HCT116 (cell line): ENCODE measurements at regions not wholly inside any gene's neighbourhood (a gene's known extent, or its start where the extent isn't known, plus 50 kb on each side); places are given as distances from the start of the nearest gene placed in this dataset.

Experiments
- ATAC-seq: fragments of 200-7000 bp; cut with Tn5 transposase; 2 replicates; pipeline ENCODE4 v1.9.1; 2020; ENCODE audit warnings: mild to moderate bottlenecking, moderate library complexity
- BruUV-seq: library from RNA; stranded (reverse); fragments of 400-500 nt; replicated peaks from 2 replicates; lab custom pipeline; 2021; lab: Mats Ljungman, UMichigan
- CTCF ChIA-PET: fragments of 300-600 bp; sonication (Branson Sonifier 250); formaldehyde crosslinking; loops from one replicate; lab custom pipeline; 2021; ENCODE audit warnings: antibody characterized with exemption; lab: Charles Lee
- POLR2A ChIA-PET: fragments of 300-600, 350-600 bp; sonication (Branson Sonifier 250); formaldehyde crosslinking; loops from one replicate; lab custom pipeline; 2021; ENCODE audit warnings: antibody characterized with exemption; lab: Charles Lee
- RAD21 ChIA-PET, 2 experiments: fragments of 300-600 bp; sonication (Branson Sonifier 250); formaldehyde crosslinking; loops; one replicate each; lab custom pipeline; 2023; ENCODE audit warnings: low total read pairs in 2 of 2; ENCODE audit not compliant: uncharacterized antibody in 2 of 2, unreplicated experiment in 2 of 2, low non-redundant PET in 1 of 2; lab: Charles Lee
- DNase-seq: peaks from one replicate; pipeline ENCODE4 v3.0.0-alpha.2; 2010; ENCODE audit warnings: low read depth, low spot score
- H2AFZ ChIP-seq: fragments of 200-600 bp; shearing (Covaris generic), sonication (generic); 2 replicates; pipeline ENCODE4 v1.6.1; 2017; ENCODE audit warnings: low read depth, mixed run types, mixed read lengths, antibody characterized with exemption, low read length; ENCODE audit not compliant: poor library complexity, severe bottlenecking
- H3K27ac ChIP-seq: 2 replicates; pipeline ENCODE4 v1.5.1; 2012; ENCODE audit warnings: low read depth, low read length
- H3K27me3 ChIP-seq: fragments of 200-600 bp; sonication (generic); 2 replicates; pipeline ENCODE4 v1.6.1; 2016; ENCODE audit warnings: mixed run types, low read length, mixed read lengths; ENCODE audit not compliant: insufficient read depth
- H3K36me3 ChIP-seq, 2 experiments: fragments of 200-500 bp in 1 of 2; fragments of 200-600 bp in 1 of 2; sonication (Bioruptor generic) in 1 of 2; sonication (generic) in 1 of 2; 2 replicates each; pipeline versions ENCODE4 v1.5.1 to v1.6.1; 2014 to 2016; ENCODE audit warnings: low read length in 2 of 2, inconsistent platforms in 1 of 2, mixed read lengths in 1 of 2, mixed run types in 1 of 2; ENCODE audit not compliant: insufficient read depth in 2 of 2, control insufficient read depth in 1 of 2
- H3K4me1 ChIP-seq, 2 experiments: fragments of 200-600 bp in 1 of 2; sonication (generic) in 1 of 2; 2 replicates each; pipeline versions ENCODE4 v1.5.1 to v1.6.1; 2012 to 2017; ENCODE audit warnings: low read length in 2 of 2, inconsistent platforms in 1 of 2, mild to moderate bottlenecking in 1 of 2, mixed read lengths in 1 of 2, mixed run types in 1 of 2, moderate library complexity in 1 of 2; ENCODE audit not compliant: insufficient read depth in 2 of 2, control insufficient read depth in 1 of 2
- H3K4me2 ChIP-seq: fragments of 200-600 bp; sonication (generic); 2 replicates; pipeline ENCODE4 v1.6.1; 2017; ENCODE audit warnings: mixed run types, low read length, mixed read lengths
- H3K4me3 ChIP-seq, 2 experiments: fragments of 200-600 bp in 1 of 2; sonication (generic) in 1 of 2; replicated peaks in 1 of 2; 2 replicates each; pipeline ENCODE4 v1.5.1; 2011 to 2016; ENCODE audit warnings: low read length in 2 of 2, control low read depth in 1 of 2, low read depth in 1 of 2, mild to moderate bottlenecking in 1 of 2, mixed read lengths in 1 of 2, mixed run types in 1 of 2
- H3K79me2 ChIP-seq: fragments of 200-600 bp; sonication (generic); 2 replicates; pipeline ENCODE4 v1.6.1; 2017; ENCODE audit warnings: mild to moderate bottlenecking, mixed run types, low read length, moderate library complexity, mixed read lengths; ENCODE audit not compliant: insufficient read depth
- H3K9ac ChIP-seq: fragments of 200-600 bp; sonication (generic); 2 replicates; pipeline ENCODE4 v1.6.1; 2016; ENCODE audit warnings: low read length, mixed read lengths
- H3K9me2 ChIP-seq: fragments of 200-600 bp; sonication (generic), shearing (Covaris generic); 2 replicates; pipeline ENCODE4 v1.6.1; 2017; ENCODE audit warnings: mixed run types, mild to moderate bottlenecking, moderate library complexity; ENCODE audit not compliant: insufficient read depth
- H3K9me3 ChIP-seq, 2 experiments: fragments of 200-500 bp in 1 of 2; fragments of 200-600 bp in 1 of 2; sonication (Bioruptor generic) in 1 of 2; sonication (generic) in 1 of 2; 2 replicates each; pipeline ENCODE4 v1.6.1; 2014 to 2017; ENCODE audit warnings: low read length in 2 of 2, mixed read lengths in 2 of 2, inconsistent platforms in 1 of 2, low read depth in 1 of 2, mild to moderate bottlenecking in 1 of 2, mixed run types in 1 of 2, moderate library complexity in 1 of 2; ENCODE audit not compliant: control insufficient read depth in 1 of 2, insufficient read depth in 1 of 2
- H4K20me1 ChIP-seq: fragments of 200-600 bp; sonication (generic), shearing (Covaris generic); 2 replicates; pipeline ENCODE4 v1.6.1; 2017; ENCODE audit warnings: mixed run types, mild to moderate bottlenecking, moderate library complexity; ENCODE audit not compliant: insufficient read depth
- ATF3 ChIP-seq: IDR thresholded peaks from 2 replicates; pipeline ENCODE4 v1.6.1; 2012
- CEBPB ChIP-seq: IDR thresholded peaks from 2 replicates; pipeline ENCODE4 v1.6.1; 2012; ENCODE audit warnings: low read depth
- EGR1 ChIP-seq: IDR thresholded peaks from 2 replicates; pipeline ENCODE4 v1.6.1; 2012; ENCODE audit warnings: low read depth
- EZH2phosphoT487 ChIP-seq: fragments of 200-600 bp; IDR thresholded peaks from 2 replicates; pipeline ENCODE4 v1.6.1; 2018; ENCODE audit warnings: antibody characterized with exemption, borderline replicate concordance
- FOSL1 ChIP-seq: IDR thresholded peaks from 2 replicates; pipeline ENCODE4 v1.6.1; 2012; ENCODE audit warnings: low read depth
- MAX ChIP-seq: IDR thresholded peaks from 2 replicates; pipeline ENCODE4 v1.6.1; 2012
- POLR2A ChIP-seq: IDR thresholded peaks from 2 replicates; pipeline ENCODE4 v1.7.0; 2011; ENCODE audit warnings: borderline replicate concordance; ENCODE audit not compliant: insufficient read depth, insufficient read length; ENCODE audit errors: extremely low read depth
- RAD21 ChIP-seq: IDR thresholded peaks from 2 replicates; pipeline ENCODE4 v1.6.1; 2012; ENCODE audit warnings: low read depth, mild to moderate bottlenecking
- REST ChIP-seq: IDR thresholded peaks from 2 replicates; pipeline ENCODE4 v1.6.1; 2012; ENCODE audit warnings: low read depth
- SIN3A ChIP-seq: IDR thresholded peaks from 2 replicates; pipeline ENCODE4 v1.6.1; 2012; ENCODE audit warnings: low read depth
- TCF7L2 ChIP-seq: IDR thresholded peaks from 2 replicates; pipeline ENCODE4 v1.7.0; 2011; ENCODE audit warnings: borderline replicate concordance, inconsistent platforms; ENCODE audit not compliant: insufficient read depth, insufficient read length; ENCODE audit errors: extremely low read depth
- ZBTB33 ChIP-seq: IDR thresholded peaks from 2 replicates; pipeline ENCODE4 v1.6.1; 2011; ENCODE audit warnings: mild to moderate bottlenecking, low read length, moderate library complexity; ENCODE audit not compliant: insufficient replicate concordance; ENCODE audit errors: extremely low read depth
- ZFX ChIP-seq: fragments of 450-650 bp; IDR thresholded peaks from 2 replicates; pipeline ENCODE4 v1.6.1; 2017
- ZNF274 ChIP-seq: fragments of 200-500 bp; sonication (Bioruptor generic); IDR thresholded peaks from 2 replicates; pipeline ENCODE4 v1.6.1; 2014; ENCODE audit warnings: mild to moderate bottlenecking, low read depth, low read length, inconsistent platforms
- intact Hi-C: fragments of 100-400 bp; cut with micrococcal nuclease; formaldehyde crosslinking; loops from 2 replicates; pipeline ENCODE4 v1.10.0; 2022

- Histone ChIP-seq H4K20me1 (no peaks in the 10 kb centered on the region), H3K9me3 (no peaks in the 10 kb centered on the region), H3K36me3 (no peaks in the 10 kb centered on the region), H3K27me3 (no peaks in the 10 kb centered on the region), H3K4me1 (no peaks in the 10 kb centered on the region), H3K27ac (no peak overlapping the region), H3K4me2 (no peak overlapping the region), H2AFZ (no peak overlapping the region), H3K4me3 (no peak overlapping the region), H3K9me2 (no peaks in the 10 kb centered on the region), H3K9ac (no peak overlapping the region), H3K79me2 (no peaks in the 10 kb centered on the region)
- CTCF ChIA-PET = no interaction called here
- RAD21 ChIA-PET = no interaction called here
- no peak for TF ChIP-seq RAD21
- TF ChIP-seq EGR1 = no peak
- no peak for TF ChIP-seq ATF3
- TF ChIP-seq SIN3A = no peak
- no peak for TF ChIP-seq ZBTB33
- TF ChIP-seq TCF7L2 = no peak
- no peak for TF ChIP-seq ZFX
- TF ChIP-seq POLR2A = no peak
- intact Hi-C loops = no loop called here
- POLR2A ChIA-PET = no interaction called here
- BruUV-seq = no TSS peak
- ATAC-seq = no peak
- no peak for DNase-seq
Observed at GRCh38 chr5:167451076-167451475, 840.4 kb upstream of the WWC1 start.

GRCh38 chr5:167452136-167452535 is 839.3 kb upstream of the WWC1 start:
- ChIA-PET CTCF (no interaction called here), POLR2A (no interaction called here), RAD21 (no interaction called here)
- Histone ChIP-seq H2AFZ (no peak overlapping the region), H3K4me3 (no peak overlapping the region), H3K9me3 (no peaks in the 10 kb centered on the region), H3K79me2 (no peaks in the 10 kb centered on the region), H3K9ac (no peak overlapping the region), H3K4me2 (no peak overlapping the region), H3K36me3 (no peaks in the 10 kb centered on the region), H4K20me1 (no peaks in the 10 kb centered on the region), H3K27ac (no peak overlapping the region), H3K9me2 (no peaks in the 10 kb centered on the region), H3K27me3 (no peaks in the 10 kb centered on the region), H3K4me1 (no peaks in the 10 kb centered on the region)
- intact Hi-C loops = no loop called here
- DNase-seq (no peak), ATAC-seq (no peak)
- no TSS peak for BruUV-seq
- no peak for TF ChIP-seq EZH2phosphoT487
- no peak for TF ChIP-seq EGR1
- TF ChIP-seq ZNF274 = no peak
- TF ChIP-seq REST = no peak
- no peak for TF ChIP-seq ZBTB33
- TF ChIP-seq SIN3A = no peak
- no peak for TF ChIP-seq CEBPB
- TF ChIP-seq MAX = no peak
- no peak for TF ChIP-seq FOSL1
